HEK293 (cell line): ENCODE measurements at regions not wholly inside any gene's neighbourhood (a gene's known extent, or its start where the extent isn't known, plus 50 kb on each side); places are given as distances from the start of the nearest gene placed in this dataset.

Experiments
- CTCF ChIA-PET: fragments of 350-600 bp; formaldehyde crosslinking; extraction: SDS; loops from one replicate; lab custom pipeline; 2021; ENCODE audit warnings: antibody characterized with exemption; lab: Yijun Ruan, JAX
- POLR2A ChIA-PET: fragments of 300-600 bp; formaldehyde crosslinking; extraction: SDS; loops from one replicate; lab custom pipeline; 2020; ENCODE audit warnings: antibody characterized with exemption, inconsistent platforms; lab: Yijun Ruan, JAX
- H3K27ac ChIP-seq: fragments of 200-500 bp; sonication (Bioruptor generic); 2 replicates; pipeline ENCODE4 v1.5.1; 2014; ENCODE audit warnings: low read depth, low read length, control low read depth, inconsistent platforms; ENCODE audit errors: extremely low read depth
- H3K36me3 ChIP-seq, 2 experiments: fragments of 200-500 bp in 1 of 2; sonication (Bioruptor generic) in 1 of 2; 1 replicate in 1 of 2; 2 replicates in 1 of 2; pipeline ENCODE4 v1.5.1; 2014 to 2017; ENCODE audit warnings: inconsistent platforms in 2 of 2, low read length in 2 of 2; ENCODE audit not compliant: control insufficient read depth in 2 of 2, insufficient read depth in 1 of 2
- H3K4me1 ChIP-seq: fragments of 200-500 bp; sonication (Bioruptor generic); 2 replicates; pipeline ENCODE4 v1.5.1; 2014; ENCODE audit warnings: mild to moderate bottlenecking, low read length, inconsistent platforms; ENCODE audit not compliant: control insufficient read depth, insufficient read depth
- H3K4me3 ChIP-seq: 2 replicates; pipeline ENCODE4 v1.5.1; 2011; ENCODE audit warnings: low read depth, mild to moderate bottlenecking, control low read depth, low read length, moderate library complexity
- H3K9me3 ChIP-seq: fragments of 200-500 bp; sonication (Bioruptor generic); 2 replicates; pipeline ENCODE4 v1.5.1; 2014; ENCODE audit warnings: low read depth, low read length, inconsistent platforms; ENCODE audit not compliant: control insufficient read depth, insufficient read depth
- GLI2 ChIP-seq: fragments of 450-650 bp; formaldehyde crosslinking; IDR thresholded peaks from 2 replicates; pipeline ENCODE4; 2017; ENCODE audit warnings: missing biosample characterization, missing genetic modification characterization, low read depth, borderline replicate concordance
- RBAK ChIP-seq: fragments of 450-650 bp; formaldehyde crosslinking; IDR thresholded peaks from 2 replicates; pipeline ENCODE4 v1.5.1; 2016; ENCODE audit warnings: missing biosample characterization, missing genetic modification characterization
- SCRT2 ChIP-seq: fragments of 450-650 bp; formaldehyde crosslinking; IDR thresholded peaks from 2 replicates; pipeline ENCODE4 v1.5.1; 2016; ENCODE audit warnings: missing biosample characterization, missing genetic modification characterization
- YY1 ChIP-seq: fragments of 450-650 bp; formaldehyde crosslinking; IDR thresholded peaks from 2 replicates; pipeline ENCODE4 v1.5.1; 2018; ENCODE audit warnings: missing biosample characterization, missing genetic modification characterization
- ZBTB48 ChIP-seq: fragments of 450-650 bp; formaldehyde crosslinking; IDR thresholded peaks from 2 replicates; pipeline ENCODE4 v1.5.1; 2016; ENCODE audit warnings: missing biosample characterization, missing genetic modification characterization
- ZBTB6 ChIP-seq: fragments of 450-650 bp; formaldehyde crosslinking; IDR thresholded peaks from 2 replicates; pipeline ENCODE4 v1.5.1; 2017; ENCODE audit warnings: missing biosample characterization, missing genetic modification characterization
- ZFHX2 ChIP-seq: fragments of 450-650 bp; formaldehyde crosslinking; conservative IDR thresholded peaks from 2 replicates; pipeline ENCODE4 v1.5.1; 2016; ENCODE audit warnings: missing biosample characterization, missing genetic modification characterization
- ZNF18 ChIP-seq: fragments of 450-650 bp; formaldehyde crosslinking; IDR thresholded peaks from 2 replicates; pipeline ENCODE4 v1.5.1; 2016; ENCODE audit warnings: missing biosample characterization, missing genetic modification characterization
- ZNF211 ChIP-seq: fragments of 450-650 bp; formaldehyde crosslinking; IDR thresholded peaks from 2 replicates; pipeline ENCODE4 v1.5.1; 2016; ENCODE audit warnings: low read depth, missing biosample characterization, missing genetic modification characterization
- ZNF274 ChIP-seq, 2 experiments: fragments of 200-500 bp in 1 of 2; fragments of 450-650 bp in 1 of 2; sonication (Bioruptor generic) in 1 of 2; formaldehyde crosslinking in 1 of 2; IDR thresholded peaks; 2 replicates each; pipeline versions ENCODE4 v1.5.1 to v1.6.1; 2014 to 2016; ENCODE audit warnings: borderline replicate concordance in 1 of 2, inconsistent platforms in 1 of 2, low read length in 1 of 2, missing biosample characterization in 1 of 2, missing genetic modification characterization in 1 of 2
- ZNF354C ChIP-seq: fragments of 450-650 bp; formaldehyde crosslinking; IDR thresholded peaks from 2 replicates; pipeline ENCODE4 v1.5.1; 2016; ENCODE audit warnings: missing biosample characterization, missing genetic modification characterization, low read depth, borderline replicate concordance
- ZNF449 ChIP-seq: fragments of 450-650 bp; formaldehyde crosslinking; IDR thresholded peaks from 2 replicates; pipeline ENCODE4 v1.5.1; 2017; ENCODE audit warnings: missing biosample characterization, mild to moderate bottlenecking, missing genetic modification characterization, moderate library complexity
- ZNF473 ChIP-seq: fragments of 450-650 bp; formaldehyde crosslinking; IDR thresholded peaks from 2 replicates; pipeline ENCODE4 v1.5.1; 2017; ENCODE audit warnings: missing biosample characterization, missing genetic modification characterization
- ZNF501 ChIP-seq: fragments of 450-650 bp; formaldehyde crosslinking; IDR thresholded peaks from 2 replicates; pipeline ENCODE4 v1.5.1; 2016; ENCODE audit warnings: missing biosample characterization, missing genetic modification characterization
- ZNF513 ChIP-seq: fragments of 450-650 bp; IDR thresholded peaks from 2 replicates; pipeline ENCODE4 v1.5.1; 2018; ENCODE audit warnings: missing biosample characterization, missing genetic modification characterization
- ZNF548 ChIP-seq: fragments of 450-650 bp; formaldehyde crosslinking; IDR thresholded peaks from 2 replicates; pipeline ENCODE4 v1.5.1; 2016; ENCODE audit warnings: missing biosample characterization, missing genetic modification characterization
- ZNF549 ChIP-seq: fragments of 450-650 bp; IDR thresholded peaks from 2 replicates; pipeline ENCODE4 v1.5.1; 2018; ENCODE audit warnings: missing biosample characterization, missing genetic modification characterization, mild to moderate bottlenecking, inconsistent platforms, moderate library complexity
- ZNF610 ChIP-seq: fragments of 450-650 bp; formaldehyde crosslinking; IDR thresholded peaks from 2 replicates; pipeline ENCODE4 v1.5.1; 2016; ENCODE audit warnings: missing biosample characterization, missing genetic modification characterization, borderline replicate concordance
- ZNF768 ChIP-seq: fragments of 450-650 bp; formaldehyde crosslinking; IDR thresholded peaks from 2 replicates; pipeline ENCODE4 v1.5.1; 2018; ENCODE audit warnings: missing biosample characterization, mild to moderate bottlenecking, missing genetic modification characterization
- ZNF792 ChIP-seq: fragments of 450-650 bp; formaldehyde crosslinking; IDR thresholded peaks from 2 replicates; pipeline ENCODE4 v1.5.1; 2016; ENCODE audit warnings: missing biosample characterization, missing genetic modification characterization
- ZSCAN16 ChIP-seq: fragments of 450-650 bp; formaldehyde crosslinking; IDR thresholded peaks from 2 replicates; pipeline ENCODE4 v1.5.1; 2016; ENCODE audit warnings: missing biosample characterization, missing genetic modification characterization
- ZSCAN23 ChIP-seq: fragments of 450-650 bp; formaldehyde crosslinking; IDR thresholded peaks from 2 replicates; pipeline ENCODE4 v1.5.1; 2016; ENCODE audit warnings: missing biosample characterization, missing genetic modification characterization
- TF ChIP-seq, protein P1 (sequence below): fragments of 450-650 bp; formaldehyde crosslinking; IDR thresholded peaks from 2 replicates; pipeline ENCODE4 v1.5.1; 2016; ENCODE audit warnings: missing biosample characterization, missing genetic modification characterization

DNA sequence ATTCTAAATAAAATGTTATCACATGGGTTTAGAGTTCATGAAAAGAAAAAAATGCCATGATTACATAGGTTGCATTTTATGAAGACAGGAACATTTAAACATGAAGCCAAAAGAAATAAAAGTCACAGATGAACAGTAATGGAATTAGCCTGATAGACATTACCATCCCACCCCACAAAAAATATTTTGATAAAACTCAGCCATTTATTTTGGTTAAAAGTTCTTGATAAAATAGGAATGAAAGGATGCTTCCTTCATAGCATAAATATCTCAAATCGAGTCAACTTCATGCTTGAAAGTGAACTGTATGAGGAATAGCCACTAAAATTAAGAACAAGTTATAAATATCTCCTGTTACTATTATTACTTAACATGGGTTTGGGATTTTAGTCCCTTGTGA lies 101.9 kb upstream of the TMC3 start:
- Histone ChIP-seq H3K4me1 (no peaks in the 10 kb centered on the region), H3K9me3 (no peaks in the 10 kb centered on the region), H3K36me3 (no peaks in the 10 kb centered on the region), H3K27ac (no peak overlapping the region), H3K4me3 (no peak overlapping the region)
- ChIA-PET CTCF (interaction anchor here (1.5 kb wide), 1 partner anchor 201 kb away, joined by 4 read pairs; no protein-coding TSS in a partner anchor), POLR2A (no interaction called here)
- TF ChIP-seq ZNF274 (IDR thresholded peaks at IDR 0.05; ENCODE audit: low read length) (no peak), ZNF274 (tag by site-specific recombination; IDR thresholded peaks at IDR 0.05; ENCODE audit: borderline replicate concordance) (no peak), SCRT2 (tag by site-specific recombination) (no peak), ZNF354C (tag by site-specific recombination) (no peak), ZNF548 (tag by site-specific recombination) (no peak), RBAK (tag by site-specific recombination) (no peak), YY1 (tag by site-specific recombination) (no peak), ZNF18 (no peak), ZSCAN23 (tag by site-specific recombination) (no peak), ZNF501 (tag by site-specific recombination) (no peak), ZNF792 (tag by site-specific recombination) (no peak), ZNF610 (tag by site-specific recombination) (no peak), ZNF513 (tag by site-specific recombination) (no peak), ZNF211 (no peak)
- TF ChIP-seq, protein P1, sequence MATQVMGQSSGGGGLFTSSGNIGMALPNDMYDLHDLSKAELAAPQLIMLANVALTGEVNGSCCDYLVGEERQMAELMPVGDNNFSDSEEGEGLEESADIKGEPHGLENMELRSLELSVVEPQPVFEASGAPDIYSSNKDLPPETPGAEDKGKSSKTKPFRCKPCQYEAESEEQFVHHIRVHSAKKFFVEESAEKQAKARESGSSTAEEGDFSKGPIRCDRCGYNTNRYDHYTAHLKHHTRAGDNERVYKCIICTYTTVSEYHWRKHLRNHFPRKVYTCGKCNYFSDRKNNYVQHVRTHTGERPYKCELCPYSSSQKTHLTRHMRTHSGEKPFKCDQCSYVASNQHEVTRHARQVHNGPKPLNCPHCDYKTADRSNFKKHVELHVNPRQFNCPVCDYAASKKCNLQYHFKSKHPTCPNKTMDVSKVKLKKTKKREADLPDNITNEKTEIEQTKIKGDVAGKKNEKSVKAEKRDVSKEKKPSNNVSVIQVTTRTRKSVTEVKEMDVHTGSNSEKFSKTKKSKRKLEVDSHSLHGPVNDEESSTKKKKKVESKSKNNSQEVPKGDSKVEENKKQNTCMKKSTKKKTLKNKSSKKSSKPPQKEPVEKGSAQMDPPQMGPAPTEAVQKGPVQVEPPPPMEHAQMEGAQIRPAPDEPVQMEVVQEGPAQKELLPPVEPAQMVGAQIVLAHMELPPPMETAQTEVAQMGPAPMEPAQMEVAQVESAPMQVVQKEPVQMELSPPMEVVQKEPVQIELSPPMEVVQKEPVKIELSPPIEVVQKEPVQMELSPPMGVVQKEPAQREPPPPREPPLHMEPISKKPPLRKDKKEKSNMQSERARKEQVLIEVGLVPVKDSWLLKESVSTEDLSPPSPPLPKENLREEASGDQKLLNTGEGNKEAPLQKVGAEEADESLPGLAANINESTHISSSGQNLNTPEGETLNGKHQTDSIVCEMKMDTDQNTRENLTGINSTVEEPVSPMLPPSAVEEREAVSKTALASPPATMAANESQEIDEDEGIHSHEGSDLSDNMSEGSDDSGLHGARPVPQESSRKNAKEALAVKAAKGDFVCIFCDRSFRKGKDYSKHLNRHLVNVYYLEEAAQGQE, result no peak

GRCh38 chr15:81475471-81475870 lies 101.5 kb upstream of the TMC3 start:
- TF ChIP-seq ZNF473 (tag by site-specific recombination), result no peak
- TF ChIP-seq, all 188 proteins: peak for 0
- ChIA-PET POLR2A (no interaction called here), CTCF (interaction anchor here (1.5 kb wide), 1 partner anchor 200 kb away, joined by 4 read pairs; no protein-coding TSS in a partner anchor)
- Histone ChIP-seq H3K27ac (no peak overlapping the region), H3K36me3 (no peaks in the 10 kb centered on the region), H3K4me3 (no peak overlapping the region), H3K9me3 (no peaks in the 10 kb centered on the region), H3K4me1 (no peaks in the 10 kb centered on the region)

DNA sequence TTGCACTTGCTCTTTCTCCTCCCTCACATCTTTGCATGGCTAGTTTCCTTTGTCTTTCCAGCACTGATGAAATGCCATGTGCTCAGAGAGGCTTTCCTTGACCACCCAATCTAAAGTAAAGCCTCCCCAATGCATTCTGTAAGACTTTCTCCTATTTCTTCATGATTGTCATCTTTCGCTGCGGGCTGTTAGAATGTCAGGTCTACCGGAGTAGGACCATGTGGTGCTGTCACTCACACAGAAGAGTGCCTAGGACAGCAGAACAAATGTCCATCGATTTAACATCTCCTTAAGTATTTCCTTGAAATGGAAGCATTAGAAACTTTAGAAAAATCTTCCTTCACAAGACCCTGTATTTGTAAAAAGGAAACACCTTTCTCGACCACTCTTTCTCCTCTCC lies 99.9 kb upstream of the TMC3 start:
- no peak overlapping the region for H3K27ac ChIP-seq
- POLR2A ChIA-PET, result no interaction called here
- no peaks in the 10 kb centered on the region for H3K36me3 ChIP-seq
- H3K4me3 ChIP-seq, result no peak overlapping the region
- H3K9me3 ChIP-seq, result no peaks in the 10 kb centered on the region
- no peaks in the 10 kb centered on the region for H3K4me1 ChIP-seq
- CTCF ChIA-PET, result no interaction called here
- TF ChIP-seq ZBTB48 (tag by site-specific recombination) (no peak), ZNF768 (tag by site-specific recombination) (no peak), GLI2 (tag by site-specific recombination) (no peak), ZFHX2 (tag by site-specific recombination) (no peak), ZSCAN16 (no peak), ZBTB6 (no peak), ZNF449 (tag by site-specific recombination) (no peak), ZNF549 (tag by site-specific recombination) (no peak)
